PC-3 (cell line): ENCODE measurements at regions not wholly inside any gene's neighbourhood (a gene's known extent, or its start where the extent isn't known, plus 50 kb on each side); places are given as distances from the start of the nearest gene placed in this dataset.

Experiments
- CTCF ChIP-seq: fragments of 300-600 bp; sonication (generic); conservative IDR thresholded peaks from 2 replicates; pipeline ENCODE4 v1.5.1; 2017; ENCODE audit warnings: antibody characterized with exemption, low read depth, mild to moderate bottlenecking, low read length
- EZH2 ChIP-seq: fragments of 300-600 bp; sonication (generic); IDR thresholded peaks from one replicate; pipeline ENCODE4 v1.6.1; 2017; ENCODE audit warnings: antibody characterized with exemption, mild to moderate bottlenecking, low read length; ENCODE audit not compliant: unreplicated experiment

- no peak for TF ChIP-seq CTCF
- no peak for TF ChIP-seq EZH2
Measured at GRCh38 chr16:26709754-26710153, 357.0 kb upstream of the C16orf82 start.
